Smooth muscle cell (in vitro differentiated cells): ENCODE measurements at regions not wholly inside any gene's neighbourhood (a gene's known extent, or its start where the extent isn't known, plus 50 kb on each side); places are given as distances from the start of the nearest gene placed in this dataset.

Experiments used
- DNase-seq: peaks from one replicate; lab custom pipeline; 2025; ENCODE audit not compliant: unreplicated experiment; lab: John Stamatoyannopoulos, UW
- H2AFZ ChIP-seq: fragments of 200-600 bp; sonication (generic); 2 replicates; pipeline ENCODE4 v1.6.0; 2016; ENCODE audit warnings: antibody characterized with exemption, low read depth, mild to moderate bottlenecking
- H3F3A ChIP-seq: fragments of 200-600 bp; sonication (generic); 2 replicates; pipeline ENCODE4 v1.6.0; 2017; ENCODE audit warnings: antibody characterized with exemption, low read depth
- H3K27ac ChIP-seq: fragments of 200-600 bp; sonication (generic); 2 replicates; pipeline ENCODE4 v1.5.1; 2016; ENCODE audit warnings: low read depth, mild to moderate bottlenecking
- H3K27me3 ChIP-seq: fragments of 200-600 bp; sonication (generic); 2 replicates; pipeline ENCODE4 v1.6.1; 2016; ENCODE audit warnings: low read depth, mild to moderate bottlenecking
- H3K36me3 ChIP-seq: fragments of 200-600 bp; sonication (generic); 2 replicates; pipeline ENCODE4 v1.5.1; 2016; ENCODE audit warnings: low read depth
- H3K4me1 ChIP-seq: fragments of 200-600 bp; sonication (generic); 2 replicates; pipeline ENCODE4 v1.5.1; 2016; ENCODE audit warnings: low read depth
- H3K4me2 ChIP-seq: fragments of 200-600 bp; sonication (generic); 2 replicates; pipeline ENCODE4 v1.6.0; 2016; ENCODE audit warnings: mild to moderate bottlenecking
- H3K4me3 ChIP-seq: fragments of 200-600 bp; sonication (generic); 2 replicates; pipeline ENCODE4 v1.5.1; 2016; ENCODE audit warnings: mild to moderate bottlenecking
- H3K79me2 ChIP-seq: fragments of 200-600 bp; sonication (generic); 2 replicates; pipeline ENCODE4 v1.6.0; 2016; ENCODE audit warnings: low read depth, mild to moderate bottlenecking
- H3K9ac ChIP-seq: fragments of 200-600 bp; sonication (generic); 2 replicates; pipeline ENCODE4 v1.6.0; 2016; ENCODE audit warnings: low read depth
- H3K9me3 ChIP-seq: fragments of 200-600 bp; sonication (generic); replicated peaks from 2 replicates; pipeline ENCODE4 v1.5.1; 2016; ENCODE audit warnings: low read depth
- H4K20me1 ChIP-seq: fragments of 200-600 bp; sonication (generic); 2 replicates; pipeline ENCODE4 v1.6.0; 2016; ENCODE audit warnings: low read depth
- WGBS: methylation state at CpG from one replicate; pipeline ENCODE4 v1.1.7; 2016; ENCODE audit warnings: low lambda C conversion rate; 5-methylcytosine and 5-hydroxymethylcytosine counted together
- TF ChIP-seq, protein P1 (sequence below): fragments of 200-600 bp; sonication (generic); IDR thresholded peaks from 2 replicates; pipeline ENCODE4 v1.5.1; 2017; ENCODE audit warnings: borderline replicate concordance, mild to moderate bottlenecking, antibody characterized with exemption; ENCODE audit not compliant: insufficient read depth, poor library complexity, severe bottlenecking

DNA sequence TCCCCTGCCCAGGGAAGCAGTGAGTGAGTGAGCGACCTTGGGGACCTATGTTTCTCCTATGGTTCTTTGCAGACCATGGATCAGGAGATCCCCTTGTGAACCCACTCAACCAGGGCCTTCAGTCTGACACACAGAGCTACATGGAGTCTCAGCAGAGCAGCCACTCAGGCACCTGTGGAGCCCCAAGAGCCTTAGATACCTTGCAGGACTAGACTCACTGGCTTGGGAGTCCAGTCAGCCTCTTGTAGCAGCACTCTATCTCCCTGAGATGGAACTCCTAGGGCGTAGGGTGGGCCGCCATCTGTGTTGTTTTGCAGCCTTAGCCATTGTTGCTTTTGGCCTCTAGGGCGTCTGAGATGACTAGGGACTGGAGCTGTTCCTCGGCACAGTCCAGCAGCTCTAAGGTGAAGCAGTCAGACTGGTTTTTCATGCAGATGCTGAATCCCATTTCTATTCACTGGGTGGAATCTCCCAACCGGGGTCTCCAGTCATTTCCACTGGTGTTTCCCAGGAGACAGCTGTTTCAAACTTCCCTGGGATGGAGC is 284.6 kb upstream of the RPS23 start:
- H3K79me2 ChIP-seq = no peaks in the 10 kb centered on the region
- no peak overlapping the region for H3K27ac ChIP-seq
- TF ChIP-seq, protein P1, sequence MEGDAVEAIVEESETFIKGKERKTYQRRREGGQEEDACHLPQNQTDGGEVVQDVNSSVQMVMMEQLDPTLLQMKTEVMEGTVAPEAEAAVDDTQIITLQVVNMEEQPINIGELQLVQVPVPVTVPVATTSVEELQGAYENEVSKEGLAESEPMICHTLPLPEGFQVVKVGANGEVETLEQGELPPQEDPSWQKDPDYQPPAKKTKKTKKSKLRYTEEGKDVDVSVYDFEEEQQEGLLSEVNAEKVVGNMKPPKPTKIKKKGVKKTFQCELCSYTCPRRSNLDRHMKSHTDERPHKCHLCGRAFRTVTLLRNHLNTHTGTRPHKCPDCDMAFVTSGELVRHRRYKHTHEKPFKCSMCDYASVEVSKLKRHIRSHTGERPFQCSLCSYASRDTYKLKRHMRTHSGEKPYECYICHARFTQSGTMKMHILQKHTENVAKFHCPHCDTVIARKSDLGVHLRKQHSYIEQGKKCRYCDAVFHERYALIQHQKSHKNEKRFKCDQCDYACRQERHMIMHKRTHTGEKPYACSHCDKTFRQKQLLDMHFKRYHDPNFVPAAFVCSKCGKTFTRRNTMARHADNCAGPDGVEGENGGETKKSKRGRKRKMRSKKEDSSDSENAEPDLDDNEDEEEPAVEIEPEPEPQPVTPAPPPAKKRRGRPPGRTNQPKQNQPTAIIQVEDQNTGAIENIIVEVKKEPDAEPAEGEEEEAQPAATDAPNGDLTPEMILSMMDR = no peak
- H3K36me3 ChIP-seq = no peaks in the 10 kb centered on the region
- no peak overlapping the region for H3K4me2 ChIP-seq
- H3K9me3 ChIP-seq = peaks cover 4% of the 10 kb centered on the region
- no peak overlapping the region for H3K9ac ChIP-seq
- no peak overlapping the region for H2AFZ ChIP-seq
- H4K20me1 ChIP-seq = no peaks in the 10 kb centered on the region
- no peaks in the 10 kb centered on the region for H3K27me3 ChIP-seq
- no peak for DNase-seq
- H3K4me1 ChIP-seq = no peaks in the 10 kb centered on the region
- 85% methylated on average over 6 of the region's 6 CpGs for WGBS
- H3F3A ChIP-seq = no peaks in the 10 kb centered on the region
- H3K4me3 ChIP-seq = no peak overlapping the region

DNA sequence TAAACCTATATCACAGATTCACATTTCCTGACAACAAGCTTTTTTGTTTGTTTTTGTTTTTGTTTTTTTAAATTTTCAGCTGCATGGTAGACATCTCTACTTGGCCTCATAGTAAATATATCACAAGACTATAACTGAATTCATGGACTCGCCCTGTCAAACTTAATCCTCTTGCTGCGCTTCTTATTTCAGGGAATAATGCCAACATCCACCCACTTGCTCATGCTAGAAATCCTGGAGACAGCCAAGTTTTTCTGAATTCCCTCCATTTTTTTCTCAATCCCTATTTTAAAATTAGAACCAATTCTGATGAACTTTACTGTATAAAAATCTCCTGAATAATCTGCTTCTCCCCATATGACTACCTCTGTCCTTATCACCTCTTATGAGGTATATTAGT is 283.6 kb upstream of the RPS23 start:
- TF ChIP-seq, protein P1 = no peak
- Histone ChIP-seq H3K27ac (no peak overlapping the region), H3K4me2 (no peak overlapping the region), H4K20me1 (no peaks in the 10 kb centered on the region), H3K79me2 (no peaks in the 10 kb centered on the region), H3K9me3 (peaks cover 4% of the 10 kb centered on the region), H2AFZ (no peak overlapping the region), H3K9ac (no peak overlapping the region), H3K27me3 (no peaks in the 10 kb centered on the region), H3K36me3 (no peaks in the 10 kb centered on the region), H3K4me1 (no peaks in the 10 kb centered on the region), H3K4me3 (no peak overlapping the region), H3F3A (no peaks in the 10 kb centered on the region)
- WGBS = 51% methylated on average over 2 of the region's 2 CpGs
- DNase-seq = no peak

DNA sequence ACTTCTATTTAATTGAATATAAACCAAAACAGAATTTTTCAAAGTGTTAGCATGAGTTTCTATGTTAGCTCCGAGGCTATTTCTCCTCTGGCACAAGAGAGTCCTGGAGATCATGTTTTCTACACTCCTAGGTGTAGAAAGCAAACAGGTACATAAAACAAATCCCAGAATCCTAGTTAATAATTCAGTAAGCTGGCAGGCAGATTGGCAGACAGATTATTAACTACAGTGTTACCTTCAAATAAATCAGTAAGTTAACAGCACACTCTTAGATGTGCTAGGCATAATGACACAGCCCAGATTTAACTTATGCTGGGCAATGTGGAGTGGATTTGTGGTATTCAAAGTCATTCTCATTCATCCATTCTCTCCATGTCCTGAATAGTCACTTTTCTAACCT is 282.8 kb upstream of the RPS23 start:
- H3K36me3 ChIP-seq = no peaks in the 10 kb centered on the region
- no peak overlapping the region for H3K27ac ChIP-seq
- peak overlapping the region; percentile 24 for H2AFZ ChIP-seq
- H3K9me3 ChIP-seq = peaks cover 4% of the 10 kb centered on the region
- no peaks in the 10 kb centered on the region for H4K20me1 ChIP-seq
- DNase-seq = no peak
- no peaks in the 10 kb centered on the region for H3K4me1 ChIP-seq
- no peak overlapping the region for H3K4me3 ChIP-seq
- no peaks in the 10 kb centered on the region for H3K27me3 ChIP-seq
- H3K79me2 ChIP-seq = no peaks in the 10 kb centered on the region
- no peaks in the 10 kb centered on the region for H3F3A ChIP-seq
- H3K9ac ChIP-seq = no peak overlapping the region
- TF ChIP-seq, protein P1 = no peak
- no peak overlapping the region for H3K4me2 ChIP-seq
- WGBS = 85% methylated on average over 1 of the region's 1 CpG

DNA sequence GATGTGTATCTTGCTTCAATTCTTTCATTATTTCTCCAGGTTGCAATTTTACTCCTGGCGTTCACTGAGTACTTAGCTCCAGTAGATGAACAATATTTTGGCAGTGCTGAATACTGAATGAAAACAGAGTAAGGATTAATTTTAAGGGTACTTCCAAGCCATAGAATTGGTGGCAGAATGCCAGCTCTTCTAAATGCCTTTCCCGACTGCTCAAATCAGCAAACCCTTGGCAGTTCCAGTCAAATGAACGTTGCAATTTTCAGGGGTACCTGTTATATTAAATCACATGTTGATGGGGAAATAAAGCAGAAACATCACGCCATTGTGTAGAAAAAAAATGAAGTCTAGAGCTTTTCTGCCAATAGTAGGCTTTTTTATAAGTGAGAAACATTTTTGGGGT is 282.4 kb upstream of the RPS23 start:
- TF ChIP-seq, protein P1 = no peak
- Histone ChIP-seq H3K9ac (no peak overlapping the region), H3K4me2 (no peak overlapping the region), H3K4me3 (no peak overlapping the region), H3K79me2 (no peaks in the 10 kb centered on the region), H3K36me3 (no peaks in the 10 kb centered on the region), H3K27ac (no peak overlapping the region), H3K27me3 (no peaks in the 10 kb centered on the region), H3K4me1 (no peaks in the 10 kb centered on the region), H3K9me3 (peaks cover 4% of the 10 kb centered on the region), H4K20me1 (no peaks in the 10 kb centered on the region), H3F3A (no peaks in the 10 kb centered on the region), H2AFZ (no peak overlapping the region)
- no peak for DNase-seq
- WGBS = 92% methylated on average over 4 of the region's 4 CpGs
